SK-N-MC (cell line): ENCODE measurements at regions not wholly inside any gene's neighbourhood (a gene's known extent, or its start where the extent isn't known, plus 50 kb on each side); places are given as distances from the start of the nearest gene placed in this dataset.

Experiments used
- EZH2 ChIP-seq: fragments of 200-600 bp; sonication (generic); IDR thresholded peaks from one replicate; pipeline ENCODE4 v1.6.1; 2017; ENCODE audit warnings: antibody characterized with exemption
- POLR2AphosphoS5 ChIP-seq: IDR thresholded peaks from 2 replicates; pipeline ENCODE4 v1.6.1; 2012; ENCODE audit warnings: mild to moderate bottlenecking, low read depth, low read length, borderline replicate concordance

- TF ChIP-seq EZH2 (no peak), POLR2AphosphoS5 (no peak)
Observed at GRCh38 chr2:133900909-133901308, 332.6 kb upstream of the NCKAP5 start.
